Forelimb muscle (tissue), 1 donor: ENCODE measurements at regions not wholly inside any gene's neighbourhood (a gene's known extent, or its start where the extent isn't known, plus 50 kb on each side); places are given as distances from the start of the nearest gene placed in this dataset.

Experiments
- DNase-seq: peaks from one replicate; pipeline ENCODE4 v3.0.0-alpha.2; 2013; ENCODE audit warnings: low read depth

- no peak for DNase-seq
Observed at GRCh38 chr2:240284503-240285259, 144.2 kb upstream of the OTOS start.

GRCh38 chr2:240285725-240286124 is 145.3 kb upstream of the OTOS start:
- DNase-seq: no peak

GRCh38 chr2:240286596-240286995 is 146.1 kb upstream of the OTOS start:
- DNase-seq: no peak

GRCh38 chr2:240287011-240287410 is 146.6 kb upstream of the OTOS start:
- DNase-seq: no peak

GRCh38 chr2:240287496-240288086 is 147.1 kb upstream of the OTOS start:
- no peak for DNase-seq

- no peak for DNase-seq
Observed at GRCh38 chr2:240288087-240288521, 147.4 kb upstream of the GPC1 start.

- no peak for DNase-seq
Observed at GRCh38 chr2:240289701-240290431, 145.6 kb upstream of the GPC1 start.

- DNase-seq: no peak
Observed at GRCh38 chr2:240290432-240291336, 144.8 kb upstream of the GPC1 start.

GRCh38 chr2:240291337-240292034 is 144.0 kb upstream of the GPC1 start:
- no peak for DNase-seq

GRCh38 chr2:240292035-240292574 is 143.4 kb upstream of the GPC1 start:
- no peak for DNase-seq

GRCh38 chr2:240292619-240293525 is 142.6 kb upstream of the GPC1 start:
- no peak for DNase-seq

GRCh38 chr2:240293557-240294461 is 141.7 kb upstream of the GPC1 start:
- DNase-seq: no peak

- DNase-seq: no peak
Observed at GRCh38 chr2:240294514-240294913, 140.9 kb upstream of the GPC1 start.

- DNase-seq: no peak
Observed at GRCh38 chr2:240295256-240296103, 140.0 kb upstream of the GPC1 start.

- no peak for DNase-seq
Observed at GRCh38 chr2:240296104-240296406, 139.4 kb upstream of the GPC1 start.

GRCh38 chr2:240296476-240297255 is 138.8 kb upstream of the GPC1 start:
- no peak for DNase-seq
